NB4 (cell line): ENCODE measurements at regions not wholly inside any gene's neighbourhood (a gene's known extent, or its start where the extent isn't known, plus 50 kb on each side); places are given as distances from the start of the nearest gene placed in this dataset.

ENCODE experiments used
- DNase-seq: peaks from one replicate; pipeline ENCODE4 v3.0.0; 2010; ENCODE audit warnings: low read depth
- H3K4me3 ChIP-seq: one replicate; pipeline ENCODE4 v1.5.1; 2011; ENCODE audit warnings: mild to moderate bottlenecking, low read depth, low read length, moderate library complexity
- CTCF ChIP-seq: IDR thresholded peaks from one replicate; pipeline ENCODE4 v1.5.1; 2012; ENCODE audit warnings: low read depth, low read length
- MAX ChIP-seq: IDR thresholded peaks from 2 replicates; pipeline ENCODE4 v1.6.1; 2011; ENCODE audit warnings: low read depth, low read length
- MYC ChIP-seq: IDR thresholded peaks from 2 replicates; pipeline ENCODE4 v1.6.1; 2011; ENCODE audit warnings: low read depth, low read length
- POLR2A ChIP-seq: IDR thresholded peaks from 2 replicates; pipeline ENCODE4 v1.6.1; 2011; ENCODE audit warnings: mild to moderate bottlenecking; ENCODE audit not compliant: insufficient read length; ENCODE audit errors: extremely low read depth

GRCh38 chrX:68923147-68923546 lies 94.3 kb downstream of the EFNB1 start:
- no peak for TF ChIP-seq MAX
- TF ChIP-seq POLR2A = no peak
- TF ChIP-seq CTCF = no peak
- TF ChIP-seq MYC = no peak
- no peak for DNase-seq
- H3K4me3 ChIP-seq = no peak overlapping the region

- no peak overlapping the region for H3K4me3 ChIP-seq
- TF ChIP-seq CTCF = no peak
- no peak for TF ChIP-seq MAX
- no peak for TF ChIP-seq MYC
- no peak for TF ChIP-seq POLR2A
- DNase-seq = no peak
These were observed 93.2 kb downstream of the EFNB1 start for GRCh38 chrX:68922013-68922412.

- no peak for TF ChIP-seq POLR2A
- no peak for TF ChIP-seq CTCF
- TF ChIP-seq MYC = no peak
- TF ChIP-seq MAX = no peak
- H3K4me3 ChIP-seq = no peak overlapping the region
- no peak for DNase-seq
These were observed 91.7 kb downstream of the EFNB1 start for GRCh38 chrX:68920561-68920960.

- no peak for DNase-seq
- H3K4me3 ChIP-seq = no peak overlapping the region
- TF ChIP-seq MYC = no peak
- TF ChIP-seq MAX = no peak
- no peak for TF ChIP-seq POLR2A
- TF ChIP-seq CTCF = no peak
These were observed 90.9 kb downstream of the EFNB1 start for GRCh38 chrX:68919707-68920106.

GRCh38 chrX:68918202-68918601 lies 89.4 kb downstream of the EFNB1 start:
- no peak for TF ChIP-seq MYC
- no peak for TF ChIP-seq MAX
- TF ChIP-seq POLR2A = no peak
- H3K4me3 ChIP-seq = no peak overlapping the region
- DNase-seq = no peak

GRCh38 chrX:68917799-68918198 lies 89.0 kb downstream of the EFNB1 start:
- no peak for TF ChIP-seq POLR2A
- no peak for TF ChIP-seq MYC
- TF ChIP-seq MAX = no peak
- TF ChIP-seq CTCF = no peak
- DNase-seq = no peak
- H3K4me3 ChIP-seq = no peak overlapping the region
